Suppressor macrophage treated with lipopolysaccharide for 4 hours (primary cell): ENCODE measurements at regions not wholly inside any gene's neighbourhood (a gene's known extent, or its start where the extent isn't known, plus 50 kb on each side); places are given as distances from the start of the nearest gene placed in this dataset.

Experiments used
- DNase-seq: peaks from one replicate; pipeline ENCODE4 v3.0.0-alpha.2; 2020

DNA sequence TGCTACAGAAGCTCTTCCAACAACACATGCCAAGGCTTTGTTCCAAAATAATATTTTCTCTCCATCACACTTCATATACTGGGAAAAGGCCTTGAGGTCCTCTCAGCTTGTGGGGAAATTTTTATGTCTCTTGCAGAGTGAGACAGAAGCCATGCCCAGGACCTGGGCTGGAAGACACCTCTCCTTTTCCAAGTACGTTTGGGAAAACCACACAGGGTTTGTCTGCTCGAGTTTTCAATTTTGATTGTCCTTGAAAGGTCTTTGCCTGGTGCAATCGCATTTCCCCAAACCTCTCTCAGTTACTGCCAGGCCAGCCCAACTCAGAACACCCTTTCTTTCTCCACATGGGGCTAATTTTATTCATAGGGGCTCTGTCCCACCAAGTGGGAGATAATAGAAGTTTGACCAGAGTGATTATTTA is 272.2 kb downstream of the OSR1 start:
- DNase-seq = no peak

DNA sequence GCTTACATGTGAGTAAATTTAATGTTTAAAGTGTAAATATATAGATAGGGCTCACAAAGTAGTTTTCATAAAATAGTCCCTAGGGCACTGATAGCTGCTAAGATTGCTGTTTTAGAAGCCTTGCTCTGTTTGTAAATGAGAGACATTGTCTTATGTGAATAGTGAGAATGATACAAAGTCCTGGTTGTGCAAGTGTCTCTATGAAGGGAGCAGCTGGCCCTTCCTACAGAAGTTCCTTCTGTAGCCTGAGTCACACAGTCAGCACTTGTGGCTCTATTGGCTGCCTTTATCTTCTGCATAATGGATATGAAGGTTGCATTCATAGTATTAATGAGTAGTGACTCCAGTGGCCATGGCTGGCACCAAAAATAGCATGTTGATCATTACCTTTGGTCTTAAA is 279.7 kb downstream of the OSR1 start:
- no peak for DNase-seq

DNA sequence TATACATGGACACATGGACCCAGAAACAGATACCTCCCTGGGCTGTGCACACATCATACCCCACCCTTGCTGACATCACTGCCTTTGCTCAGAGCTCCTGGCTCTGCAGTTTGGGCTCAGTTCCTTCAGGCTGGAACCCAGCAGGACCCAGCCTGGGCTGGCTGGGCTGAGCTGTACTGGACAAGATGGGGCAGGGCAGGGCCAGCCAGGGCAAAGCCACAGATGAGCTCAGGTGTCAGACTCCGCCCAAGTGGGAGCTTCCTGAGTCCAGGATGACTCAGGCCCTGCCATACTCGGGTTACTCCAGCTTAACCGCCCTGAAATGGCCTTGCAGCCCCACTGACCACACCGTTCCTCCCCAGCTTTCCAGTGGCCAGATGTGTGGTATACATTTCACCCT is 284.9 kb downstream of the OSR1 start:
- no peak for DNase-seq

DNA sequence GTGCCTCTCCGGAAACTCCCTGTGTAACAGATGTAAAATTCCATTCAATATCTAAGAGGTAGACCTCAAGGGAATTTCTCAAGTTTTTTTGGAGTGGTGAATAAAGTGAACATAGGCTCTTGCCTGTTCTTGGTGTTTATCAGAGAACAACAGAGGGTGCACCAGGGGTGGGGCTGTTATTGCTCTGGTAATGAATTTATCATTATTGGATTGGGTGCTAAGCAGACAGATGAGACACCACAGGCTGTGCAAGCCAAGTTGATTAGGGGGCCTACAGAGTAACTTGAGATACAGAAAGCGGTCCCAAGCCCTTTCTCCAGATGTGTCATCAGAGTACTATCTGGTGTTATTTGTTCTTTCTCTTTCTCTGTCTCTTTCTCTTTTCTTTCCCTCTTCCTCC is 286.3 kb downstream of the OSR1 start:
- no peak for DNase-seq

DNA sequence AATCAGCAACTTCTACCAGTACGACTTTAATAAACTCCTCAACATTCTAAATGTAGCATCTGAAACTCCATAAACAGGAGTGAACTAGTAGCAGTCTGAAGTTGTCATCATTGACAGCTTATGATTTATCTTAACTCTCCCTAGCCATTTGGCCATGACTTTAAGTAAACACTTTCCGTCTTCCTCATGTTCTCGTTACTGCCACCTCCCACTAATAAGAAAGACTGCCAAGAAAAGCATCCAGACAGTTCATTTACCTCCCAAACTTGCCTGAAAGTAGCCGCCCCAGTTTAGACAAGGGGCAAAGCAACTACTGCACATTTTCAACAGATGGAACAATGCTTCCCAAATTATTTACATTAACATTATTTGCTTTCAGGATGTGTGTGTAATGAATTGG is 287.5 kb downstream of the OSR1 start:
- no peak for DNase-seq

DNA sequence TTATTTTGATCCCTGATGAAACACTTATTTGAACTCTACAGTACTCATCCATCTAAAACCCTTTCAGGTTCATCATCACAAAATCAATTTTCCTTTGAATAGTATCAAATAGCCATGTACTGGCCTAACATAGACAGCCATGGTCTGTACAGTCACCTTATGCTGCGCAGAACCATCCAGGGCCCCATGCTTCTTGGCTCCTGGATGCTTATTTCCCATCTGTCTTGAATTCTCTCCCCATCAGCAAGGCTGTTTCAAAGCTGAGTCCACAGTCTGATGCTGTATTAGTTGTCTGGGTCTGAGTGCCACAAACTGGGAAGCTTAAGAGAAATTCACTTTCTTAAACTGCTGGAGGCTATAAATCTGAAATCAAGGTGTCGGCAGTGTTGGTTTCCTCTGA is 290.2 kb downstream of the OSR1 start:
- DNase-seq = no peak

DNA sequence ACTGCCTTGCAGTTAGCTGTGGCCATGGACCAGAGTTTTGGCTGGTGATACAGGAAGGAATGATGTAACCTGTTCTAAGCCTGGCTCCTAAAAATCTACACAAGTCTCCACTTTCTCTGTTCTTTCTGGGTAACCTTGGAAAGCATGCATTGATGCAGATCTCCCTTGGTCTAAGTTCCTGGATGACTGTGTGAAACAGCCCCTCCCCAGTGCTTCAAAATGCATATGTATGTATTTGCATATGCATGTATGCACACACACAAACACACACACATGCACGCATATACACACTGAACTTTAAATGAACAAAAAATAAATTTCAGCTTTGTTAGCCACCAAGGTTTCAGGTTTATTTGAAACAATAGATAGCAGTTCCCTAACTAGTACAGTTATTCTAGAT is 296.1 kb downstream of the OSR1 start:
- no peak for DNase-seq

DNA sequence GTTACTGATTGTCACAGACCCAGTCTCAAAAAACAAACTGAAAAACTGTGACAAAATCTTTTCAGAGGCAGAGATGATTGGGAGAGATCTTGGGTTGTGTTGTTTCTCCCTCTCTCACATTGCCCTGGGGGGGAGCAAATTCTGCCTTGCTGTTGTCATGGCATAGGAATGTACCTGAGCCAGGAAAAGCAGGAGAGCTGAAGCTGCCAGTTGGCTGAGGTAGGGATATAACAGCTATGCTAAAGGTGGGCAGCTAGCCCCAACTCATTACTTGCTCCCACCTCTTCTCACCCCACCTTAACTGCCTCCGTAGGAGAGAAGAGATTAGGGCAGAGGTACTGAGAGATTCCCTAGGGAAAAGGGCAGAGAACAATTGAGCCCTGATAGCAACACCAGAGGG is 299.3 kb downstream of the OSR1 start:
- no peak for DNase-seq

DNA sequence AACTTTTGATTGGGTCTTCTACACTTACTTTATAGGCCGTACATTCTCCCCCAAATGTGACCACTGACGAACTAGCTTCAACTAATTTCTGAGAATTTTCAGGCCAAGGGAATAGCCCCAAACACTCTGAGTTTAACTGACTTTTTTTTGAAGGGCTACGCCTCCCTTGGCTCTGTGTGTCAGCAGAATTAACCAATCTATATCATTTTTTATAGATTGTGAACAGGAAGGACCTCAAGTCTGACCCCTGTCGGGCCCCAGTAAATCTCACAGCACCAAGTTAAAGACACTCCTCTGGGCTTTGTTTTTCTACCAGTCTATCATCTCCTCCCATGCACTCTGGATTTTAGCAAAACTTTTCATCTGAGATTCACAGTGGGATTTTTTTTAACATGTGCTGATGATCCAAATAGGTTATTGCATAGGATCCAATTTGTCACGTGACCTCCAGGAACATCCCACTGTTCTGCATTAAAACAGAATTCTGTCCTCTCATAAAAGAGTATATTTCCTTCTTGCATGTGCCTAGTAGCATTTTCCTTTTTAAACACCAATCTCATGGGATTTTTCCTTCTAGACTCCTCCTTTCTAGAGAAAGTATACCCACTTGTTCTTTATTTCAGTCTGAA is 307.1 kb downstream of the OSR1 start:
- DNase-seq = no peak

DNA sequence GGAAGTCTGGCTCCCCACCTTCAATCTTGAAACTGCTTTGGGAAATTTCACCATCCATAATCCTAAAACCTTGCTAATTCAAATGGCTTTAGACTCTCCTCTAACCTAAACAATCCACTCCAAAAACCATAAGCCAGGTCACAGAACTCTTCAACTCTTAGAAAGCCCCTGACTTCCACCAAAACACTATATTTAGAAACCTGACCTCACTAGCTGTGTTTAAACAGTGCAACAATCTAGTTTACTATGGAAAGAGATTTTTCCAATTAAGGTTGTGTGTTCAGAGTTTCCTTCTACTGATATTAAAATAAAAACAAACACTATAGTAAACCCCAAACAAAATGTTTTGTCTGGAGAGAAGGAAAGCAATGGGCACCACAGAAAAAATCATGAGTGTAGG is 308.1 kb downstream of the OSR1 start:
- no peak for DNase-seq

DNA sequence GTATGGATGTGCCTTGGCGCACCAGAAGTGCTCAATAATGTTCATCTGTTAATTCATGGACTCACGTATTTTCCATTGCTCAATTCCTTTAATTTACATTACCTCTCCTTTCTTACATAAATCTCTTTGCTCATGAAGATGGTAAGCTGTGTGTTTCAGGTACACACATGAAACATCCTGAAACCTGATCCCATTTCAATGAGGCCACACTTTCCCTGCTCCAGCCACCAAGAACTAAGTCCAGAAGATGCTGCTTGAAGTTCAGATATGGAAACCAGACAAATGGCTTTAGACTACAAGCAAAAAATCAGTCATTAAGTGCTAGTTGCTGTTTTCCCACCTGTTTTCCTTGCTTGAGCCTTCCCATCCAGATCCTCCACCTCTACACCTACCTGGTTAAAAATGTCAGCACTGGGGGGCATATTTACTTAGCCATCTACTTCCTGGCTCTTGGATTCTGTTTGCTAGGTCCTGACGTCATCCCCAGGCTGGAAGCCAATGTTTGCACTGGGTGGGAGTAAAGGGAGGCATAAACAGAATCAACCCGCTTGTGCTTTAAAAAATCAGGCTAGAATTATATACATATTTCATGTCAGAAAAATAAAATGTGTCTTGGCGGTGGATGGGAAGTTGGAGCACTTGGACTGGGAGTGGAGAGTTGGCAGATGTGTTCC is 309.7 kb downstream of the OSR1 start:
- no peak for DNase-seq

DNA sequence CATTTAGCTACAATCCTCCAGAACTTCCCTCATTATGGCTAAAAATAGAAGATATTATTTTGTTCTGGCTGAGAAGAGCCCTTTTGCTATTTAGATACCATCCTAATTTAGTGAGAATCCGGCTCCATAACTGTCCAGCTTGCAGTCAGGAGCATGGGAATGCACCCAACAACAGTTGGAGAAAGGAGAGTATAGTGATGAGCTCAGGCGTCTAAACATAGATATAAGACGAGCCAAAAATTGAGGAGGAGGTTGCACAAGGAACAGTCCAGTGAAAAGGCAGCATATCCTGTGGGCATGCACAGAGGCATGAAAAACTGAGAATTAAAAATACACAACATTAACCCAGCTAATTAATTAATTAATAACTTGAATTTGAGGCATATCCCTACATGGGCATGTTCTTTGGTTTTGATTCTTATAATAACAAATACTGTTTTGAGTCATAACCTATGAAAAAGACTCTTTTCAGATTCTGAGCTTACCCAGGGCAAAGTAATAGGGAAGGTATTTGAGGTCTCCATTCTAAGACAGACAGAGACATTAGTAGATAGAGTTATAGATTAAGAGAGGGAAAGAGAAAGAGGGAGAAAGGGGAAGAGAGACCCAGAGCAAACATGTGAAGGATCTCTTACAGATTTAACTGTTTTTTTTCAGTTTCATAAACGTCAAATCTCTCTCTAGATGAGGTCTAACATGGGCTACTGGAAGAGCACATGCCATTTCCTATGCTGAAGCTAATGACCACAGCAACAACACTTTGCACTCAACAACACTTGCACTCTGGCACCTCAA is 311.2 kb downstream of the OSR1 start:
- no peak for DNase-seq

DNA sequence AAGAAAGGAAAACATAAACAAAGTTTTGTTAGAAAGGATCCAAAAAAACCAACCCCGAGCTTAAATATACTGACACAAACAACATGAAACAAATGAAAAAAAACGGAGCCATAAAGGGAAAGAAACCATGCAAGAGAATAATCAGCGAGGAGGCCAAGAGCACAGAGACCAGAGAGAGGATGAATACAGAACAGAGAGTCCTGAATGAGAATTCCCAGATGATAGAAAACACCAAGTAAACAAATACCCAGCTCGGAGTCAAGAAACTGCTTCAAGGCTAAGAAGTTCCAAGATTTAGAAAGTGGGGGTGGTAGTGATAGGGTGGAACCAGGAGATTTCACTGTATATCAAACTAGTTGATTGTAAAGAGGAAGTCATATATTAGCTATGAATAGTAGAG is 313.3 kb downstream of the OSR1 start:
- DNase-seq = no peak

DNA sequence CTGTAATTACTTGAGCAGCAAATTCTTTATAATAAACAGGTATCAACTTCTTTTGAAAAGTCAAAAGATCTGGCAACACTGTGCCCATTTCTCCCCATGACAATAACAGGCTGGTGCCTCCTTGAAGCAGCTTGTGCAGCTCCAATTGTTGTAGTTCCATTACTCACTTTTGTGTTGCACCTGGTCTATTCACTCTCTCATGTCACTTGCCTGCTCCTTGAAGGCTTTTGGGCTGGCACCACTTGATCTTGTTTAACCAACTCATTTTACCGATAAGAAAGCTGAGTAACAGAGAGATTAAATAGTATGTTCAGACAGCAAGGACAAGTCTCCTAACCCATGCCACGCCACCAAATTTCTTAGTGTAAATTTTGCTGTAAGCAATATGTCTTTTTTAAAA is 314.5 kb downstream of the OSR1 start:
- DNase-seq = no peak

DNA sequence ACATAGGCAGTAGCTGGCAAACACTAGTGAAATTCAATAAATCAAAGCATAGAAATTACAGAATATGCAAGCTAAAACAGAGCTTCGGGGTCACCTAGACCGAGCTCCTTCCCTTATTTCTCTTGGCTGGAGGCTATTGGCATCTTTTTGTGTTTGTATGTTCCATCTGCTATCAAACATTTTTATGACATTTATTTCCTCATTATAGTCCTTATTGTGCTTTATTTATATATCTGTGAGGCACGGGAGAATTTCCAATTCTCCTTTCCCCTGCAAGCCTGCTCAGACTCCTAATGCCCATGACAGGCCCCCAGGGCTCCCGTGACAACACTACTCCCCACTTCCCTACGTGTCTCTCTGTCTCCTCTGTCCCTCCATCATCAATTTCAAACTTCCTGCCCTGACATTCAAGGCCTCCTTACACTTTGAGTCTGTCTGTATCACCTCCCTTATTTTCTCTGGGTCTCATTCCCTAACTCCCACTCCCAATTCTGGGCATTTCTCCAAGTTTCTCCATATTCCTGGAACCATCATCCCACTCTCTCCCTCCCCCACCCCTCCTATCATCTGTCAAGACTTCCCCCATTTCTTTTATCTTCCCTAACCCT is 316.9 kb downstream of the OSR1 start:
- DNase-seq = no peak

DNA sequence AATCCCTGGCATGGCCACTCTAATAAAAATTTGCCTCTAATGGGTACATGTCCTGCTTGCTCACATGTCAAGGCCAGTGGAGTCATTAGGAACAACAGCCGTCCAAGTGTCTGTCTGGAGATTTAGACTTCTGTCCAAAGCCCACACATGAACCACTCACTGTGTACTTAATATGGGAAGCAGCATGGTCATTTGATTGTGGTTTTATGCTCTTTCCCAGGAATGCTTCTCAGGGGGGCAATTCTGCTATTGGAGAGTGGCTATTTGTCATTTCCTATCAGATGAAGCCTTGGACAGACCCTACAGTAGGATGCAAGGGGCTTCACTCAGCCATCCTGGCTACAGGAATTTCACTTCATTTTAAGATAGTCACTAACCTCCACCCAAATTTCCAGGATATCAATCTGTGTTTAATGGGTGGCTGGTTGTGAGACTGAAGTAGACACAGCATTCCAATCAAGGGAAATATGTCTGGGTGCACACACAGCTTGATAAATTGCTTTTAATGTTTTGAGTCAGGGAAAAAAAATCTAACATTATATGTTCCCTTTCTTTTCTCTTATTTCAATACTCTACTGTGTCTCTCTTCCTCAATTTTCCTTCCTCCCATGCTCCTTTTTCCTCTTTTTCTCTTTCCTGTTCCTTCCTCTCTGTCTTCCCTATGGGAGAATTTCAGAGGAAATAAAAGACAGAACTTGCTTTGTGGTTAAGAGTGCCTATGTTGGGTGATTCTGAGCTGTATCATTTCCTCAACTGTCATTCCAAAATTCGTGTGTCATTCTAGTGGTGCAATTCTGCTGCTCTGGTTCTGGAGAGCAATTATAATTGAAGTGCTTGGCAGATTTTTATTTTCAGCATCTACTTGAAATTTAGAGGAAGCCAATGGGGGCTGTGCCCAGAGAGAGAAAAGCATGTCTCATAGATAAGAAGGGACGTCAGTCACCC is 320.1 kb downstream of the OSR1 start:
- DNase-seq = peak; percentile 9

DNA sequence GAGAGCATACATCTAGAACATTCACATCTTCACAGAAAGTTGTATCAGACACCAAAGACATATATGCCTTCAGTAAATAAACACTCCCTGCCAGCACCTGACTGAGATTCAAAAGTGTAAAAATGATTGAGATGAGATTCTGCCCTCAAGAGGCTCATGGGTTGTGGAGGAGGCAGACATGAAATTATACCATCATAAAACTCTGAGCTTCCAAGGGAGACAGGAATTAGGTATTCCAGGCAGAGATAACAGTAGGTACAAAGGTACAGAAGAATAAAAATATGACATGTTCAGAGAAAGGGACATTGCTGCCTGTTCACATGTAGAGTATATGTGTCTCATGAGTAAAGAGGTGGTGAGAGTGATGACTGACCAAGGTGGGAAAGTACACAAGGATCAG is 322.3 kb downstream of the OSR1 start:
- DNase-seq = no peak

DNA sequence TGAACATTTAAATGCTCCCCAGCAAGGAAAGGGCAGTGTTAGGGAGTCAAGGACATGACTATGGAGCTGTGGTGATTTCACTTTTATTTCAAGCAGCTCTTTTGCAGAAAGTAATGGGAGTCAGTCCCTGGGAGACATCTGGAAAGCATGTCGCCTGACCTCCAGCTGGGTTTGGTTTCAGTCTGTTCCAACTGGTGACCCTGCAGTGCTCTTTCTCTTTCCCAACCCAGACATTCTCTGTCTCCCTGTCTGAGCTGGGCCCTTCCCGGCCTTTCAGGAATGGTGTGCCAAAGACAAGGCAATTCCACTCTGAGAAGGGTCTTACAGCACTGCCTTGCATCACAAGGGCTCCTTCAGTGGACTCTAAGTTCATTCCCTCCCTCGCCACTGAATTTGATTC is 323.2 kb downstream of the OSR1 start:
- no peak for DNase-seq

DNA sequence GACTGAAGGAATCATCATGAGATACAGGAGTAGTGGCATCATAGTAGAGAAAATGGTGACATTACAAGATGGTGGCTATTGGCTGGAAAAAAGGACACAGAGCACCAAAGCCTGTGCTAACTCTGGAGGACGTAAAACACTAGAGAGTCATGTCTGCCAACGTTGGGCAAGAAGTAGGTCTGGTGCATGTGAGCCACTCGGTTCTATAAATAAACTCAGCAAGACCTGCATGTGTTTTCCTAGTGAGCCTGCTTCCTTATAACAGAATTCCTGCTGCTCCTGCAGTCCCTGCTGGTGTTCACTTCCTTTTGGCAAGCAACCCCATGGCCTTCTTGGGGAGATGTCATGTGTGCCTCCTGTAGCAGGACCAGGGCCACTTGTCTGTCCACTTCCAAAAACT is 325.2 kb downstream of the OSR1 start:
- DNase-seq = no peak

DNA sequence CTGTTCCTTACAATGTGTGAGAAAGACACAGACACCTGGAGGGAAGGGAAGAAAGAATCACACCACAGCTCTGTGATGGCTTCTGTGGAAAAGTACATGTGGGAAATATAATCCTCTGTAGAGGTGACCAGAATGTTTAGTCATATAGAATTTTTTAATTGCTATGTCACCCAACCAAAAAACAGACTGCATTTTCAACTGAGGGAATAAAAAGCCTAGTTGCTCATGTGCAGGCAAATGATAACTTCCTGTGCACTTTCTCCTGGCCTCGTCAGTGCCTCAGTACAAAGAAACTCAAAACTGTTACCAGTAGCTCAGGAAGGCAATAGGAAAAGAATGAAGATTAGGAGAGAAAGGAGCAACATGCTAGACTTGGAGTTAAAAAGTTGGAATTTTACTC is 326.8 kb downstream of the OSR1 start:
- DNase-seq = no peak

DNA sequence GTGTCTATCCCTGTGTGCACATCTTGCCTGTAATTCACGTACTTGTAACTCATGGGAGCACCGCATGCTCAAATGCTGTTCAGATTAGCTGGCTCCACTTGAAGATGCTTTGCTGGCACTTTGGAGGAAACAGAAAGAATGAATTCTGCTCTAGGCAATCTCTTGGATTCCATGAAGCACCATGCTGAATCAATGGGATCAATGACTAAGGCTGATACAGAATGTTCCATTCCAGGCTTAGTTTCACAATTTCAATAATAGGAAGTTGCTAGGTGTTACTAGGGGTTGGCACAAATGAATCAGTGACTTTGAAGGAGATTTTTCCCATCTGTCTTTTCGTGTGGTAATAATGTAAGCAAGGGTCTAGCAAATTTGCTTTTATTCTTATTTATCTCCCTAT is 328.8 kb downstream of the OSR1 start:
- no peak for DNase-seq

DNA sequence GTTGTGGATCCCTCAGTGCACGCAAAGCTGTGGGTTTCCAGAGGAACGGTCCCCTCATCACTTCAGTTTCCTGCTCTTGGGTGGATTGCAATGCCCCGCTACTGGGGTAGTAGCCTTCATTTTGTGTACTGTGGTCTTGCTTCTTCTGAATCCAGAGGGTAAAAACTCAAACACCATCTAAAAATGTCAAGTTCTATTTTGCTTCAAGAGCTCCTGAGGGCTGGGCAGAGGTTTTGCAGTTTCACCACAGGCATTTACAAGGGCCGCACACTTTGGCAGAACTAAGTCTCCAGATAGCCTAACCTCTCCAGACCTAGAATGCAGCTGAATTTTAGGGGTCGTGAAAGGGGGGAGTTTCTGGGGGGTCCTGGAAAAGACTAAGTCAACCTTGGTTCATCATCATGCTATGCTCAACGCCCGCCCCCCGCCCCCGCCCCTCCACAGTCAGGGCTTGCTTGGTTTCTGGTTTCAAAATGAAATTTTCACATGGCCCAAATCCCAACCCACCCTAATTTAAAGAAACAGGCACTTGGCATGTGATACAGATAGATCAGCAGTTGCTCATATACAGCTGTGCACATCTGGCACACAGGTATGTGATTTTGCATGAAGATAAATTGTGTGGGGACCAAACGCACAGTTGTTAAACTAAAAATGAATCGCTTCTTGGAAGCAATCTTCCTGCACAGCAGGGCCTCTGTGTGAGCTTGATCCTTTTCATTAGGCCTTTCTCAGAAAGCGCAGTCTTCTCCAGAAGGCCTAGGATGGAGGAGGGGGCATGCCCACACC is 329.6 kb downstream of the OSR1 start:
- no peak for DNase-seq
